Hematopoietic multipotent progenitor cell (in vitro differentiated cells): ENCODE measurements at regions not wholly inside any gene's neighbourhood (a gene's known extent, or its start where the extent isn't known, plus 50 kb on each side); places are given as distances from the start of the nearest gene placed in this dataset.

ENCODE experiments used
- DNase-seq, 3 donors: peaks; one replicate each; pipeline ENCODE4 v3.0.0-alpha.2; 2011 to 2015; ENCODE audit warnings: low read depth in 2 of 3, low spot score in 2 of 3

DNA sequence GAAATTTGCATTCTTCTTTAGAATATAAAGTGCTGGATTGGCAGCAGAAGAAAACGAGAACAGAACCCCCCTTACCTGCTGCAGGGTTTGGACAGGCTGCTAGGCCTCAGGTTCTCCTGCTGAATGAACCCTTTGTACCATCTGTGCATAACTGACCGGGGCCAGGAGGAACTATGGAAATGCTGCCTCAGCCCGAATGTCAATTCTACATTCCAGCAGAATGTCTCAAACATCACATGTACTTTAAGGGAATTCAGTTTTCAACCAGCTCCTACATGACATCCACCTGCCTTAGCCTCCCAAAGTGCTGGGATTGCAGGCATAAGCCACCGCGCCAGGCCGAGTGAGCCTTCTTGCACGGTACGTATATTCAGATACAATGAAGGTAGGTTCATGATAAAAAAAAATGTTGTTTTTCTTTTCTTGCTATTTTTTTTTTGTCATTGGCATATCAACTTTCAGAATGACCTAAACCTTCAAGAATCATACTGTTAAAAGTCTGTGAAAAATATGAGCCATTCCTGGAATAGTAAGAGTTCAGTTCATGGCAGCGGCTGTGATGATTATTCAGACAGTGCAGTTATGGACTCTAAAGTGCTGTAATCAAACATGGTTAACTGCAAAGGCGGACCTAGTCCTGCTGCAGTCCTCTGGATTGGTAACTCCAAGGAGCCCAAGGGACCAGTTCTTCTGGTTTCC lies 84.4 kb upstream of the TNS3 start:
- no peak for DNase-seq

DNA sequence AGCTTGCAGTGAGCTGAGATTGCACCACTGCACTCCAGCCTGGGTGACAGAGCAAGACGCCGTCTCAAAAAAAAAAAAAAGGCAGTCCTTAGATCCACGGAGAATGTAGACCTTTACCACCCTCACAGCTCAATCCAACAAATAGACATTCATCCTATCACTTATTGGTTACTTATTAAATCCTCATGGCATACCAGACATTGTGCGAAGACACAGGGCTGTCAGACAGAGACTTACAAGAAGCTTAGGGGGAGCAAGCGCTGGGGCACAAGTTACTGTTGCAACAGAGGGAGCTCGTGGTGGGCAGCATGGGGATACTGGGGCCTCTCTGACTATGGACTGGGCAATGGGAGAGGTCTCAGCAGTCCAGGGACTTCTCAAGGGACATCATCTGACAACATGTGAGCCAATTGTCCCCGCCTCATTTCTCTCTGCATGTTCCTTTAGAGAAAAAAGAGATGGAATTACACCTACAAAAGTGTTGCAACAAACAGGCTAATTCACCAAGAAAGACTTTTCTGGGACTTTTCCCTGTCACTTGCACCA lies 82.8 kb upstream of the TNS3 start:
- no peak for DNase-seq

DNA sequence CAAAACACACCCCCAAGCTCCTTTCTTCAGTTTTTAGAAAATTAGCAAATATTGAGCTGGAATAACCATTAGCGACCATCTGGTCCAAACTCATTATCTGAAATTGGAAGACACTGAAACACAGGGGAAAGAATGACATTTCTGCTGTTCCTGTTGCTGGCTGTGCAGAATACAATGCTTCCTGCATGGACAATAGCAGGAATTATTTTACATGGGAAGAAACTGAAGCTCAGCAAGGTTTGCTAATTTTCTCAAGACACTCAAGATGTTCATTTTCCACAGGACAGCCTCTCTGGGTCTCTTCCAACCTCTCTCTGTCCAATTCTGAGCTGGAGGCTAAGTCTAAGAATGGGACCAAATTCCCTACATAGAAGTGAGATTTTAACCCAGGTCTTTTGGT lies 81.9 kb upstream of the TNS3 start:
- no peak for DNase-seq

DNA sequence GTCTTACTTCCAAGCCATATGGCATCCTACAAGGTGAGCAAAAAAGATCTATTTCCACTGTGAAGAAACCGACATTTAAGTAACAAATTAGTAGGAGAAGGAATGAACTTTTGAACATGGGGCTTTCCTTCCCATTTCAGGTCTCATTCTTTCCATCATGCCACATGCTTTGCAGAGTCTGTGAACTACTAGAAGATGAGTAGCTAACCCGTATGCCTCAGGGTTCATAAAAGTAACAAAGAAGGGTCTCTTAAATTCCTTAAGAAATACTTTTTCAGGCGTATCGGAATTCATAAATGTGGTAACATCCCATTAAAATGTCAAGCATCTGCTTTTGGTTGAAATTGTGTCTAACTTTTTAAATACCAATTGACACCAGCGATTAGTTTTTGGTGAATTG lies 81.3 kb upstream of the TNS3 start:
- DNase-seq, result no peak

DNA sequence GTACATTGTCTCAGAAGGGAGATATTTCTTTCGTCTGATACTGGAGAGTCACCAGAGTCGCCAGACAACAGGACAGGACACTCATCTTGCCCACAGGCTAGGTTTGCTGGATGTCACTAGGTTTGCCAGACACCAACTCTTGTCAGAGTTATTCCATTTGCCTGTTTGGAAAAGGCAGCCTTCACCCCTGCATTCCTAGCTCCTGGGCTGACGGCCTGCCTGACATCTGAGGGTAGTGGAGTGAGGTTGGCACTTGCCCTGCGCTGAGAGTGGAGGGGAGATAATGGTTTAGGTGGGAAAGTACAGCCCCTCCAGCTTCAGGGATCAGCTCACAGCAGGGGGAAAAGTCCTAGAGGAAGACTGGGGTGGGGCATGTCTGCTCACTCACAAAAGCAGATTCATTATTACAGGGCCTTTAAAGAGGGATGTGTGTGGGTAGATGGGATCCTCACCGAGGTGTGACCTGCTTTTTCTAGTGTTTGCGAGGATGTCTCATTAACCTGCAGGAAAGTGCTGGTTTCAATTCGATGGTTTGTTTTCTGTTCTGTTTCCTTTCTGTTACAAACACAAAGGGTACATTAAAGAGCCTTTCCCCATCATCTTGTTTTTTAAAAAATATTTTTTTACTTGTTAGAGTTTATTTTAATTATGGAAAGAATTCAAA lies 79.3 kb upstream of the TNS3 start:
- no peak for DNase-seq

DNA sequence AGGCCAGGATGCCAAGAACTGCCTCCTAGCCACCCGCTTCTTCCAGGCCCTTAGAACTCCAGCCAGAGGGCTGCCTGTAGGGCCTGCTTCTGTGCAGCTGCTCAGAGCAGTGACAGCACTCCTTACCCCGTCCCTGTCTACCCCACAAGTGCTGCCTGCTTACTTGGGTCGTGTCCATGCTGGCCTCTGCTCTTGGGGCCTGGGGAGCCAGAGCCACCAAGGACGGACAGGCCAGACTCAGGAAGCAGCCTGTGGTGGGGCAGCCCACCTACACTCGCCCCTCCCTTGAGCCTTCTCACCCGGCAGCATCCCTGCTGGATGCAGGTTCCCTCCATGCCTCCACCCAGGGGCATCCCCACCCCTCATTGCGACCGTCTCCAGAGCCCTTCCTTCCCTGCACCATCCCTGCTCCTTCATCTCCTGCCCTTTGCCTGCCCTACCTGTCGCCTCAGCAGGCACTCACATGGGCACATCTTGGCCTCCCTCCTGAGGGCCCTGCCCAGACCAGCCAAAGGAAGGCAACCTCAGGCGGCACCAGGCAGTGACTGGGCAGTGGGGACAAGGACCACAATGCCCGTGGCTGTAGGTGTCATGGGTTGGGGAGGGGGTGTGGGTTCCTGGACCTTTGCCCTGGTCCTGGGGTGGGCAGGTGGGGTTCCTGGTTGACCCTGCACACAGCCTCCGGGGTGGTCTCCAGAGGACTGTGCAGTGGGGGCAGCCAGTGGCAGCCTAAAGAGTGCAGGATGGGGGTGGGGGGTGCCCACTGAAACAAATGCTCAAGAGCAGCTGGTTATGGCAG lies 78.0 kb upstream of the TNS3 start:
- DNase-seq, result no peak

DNA sequence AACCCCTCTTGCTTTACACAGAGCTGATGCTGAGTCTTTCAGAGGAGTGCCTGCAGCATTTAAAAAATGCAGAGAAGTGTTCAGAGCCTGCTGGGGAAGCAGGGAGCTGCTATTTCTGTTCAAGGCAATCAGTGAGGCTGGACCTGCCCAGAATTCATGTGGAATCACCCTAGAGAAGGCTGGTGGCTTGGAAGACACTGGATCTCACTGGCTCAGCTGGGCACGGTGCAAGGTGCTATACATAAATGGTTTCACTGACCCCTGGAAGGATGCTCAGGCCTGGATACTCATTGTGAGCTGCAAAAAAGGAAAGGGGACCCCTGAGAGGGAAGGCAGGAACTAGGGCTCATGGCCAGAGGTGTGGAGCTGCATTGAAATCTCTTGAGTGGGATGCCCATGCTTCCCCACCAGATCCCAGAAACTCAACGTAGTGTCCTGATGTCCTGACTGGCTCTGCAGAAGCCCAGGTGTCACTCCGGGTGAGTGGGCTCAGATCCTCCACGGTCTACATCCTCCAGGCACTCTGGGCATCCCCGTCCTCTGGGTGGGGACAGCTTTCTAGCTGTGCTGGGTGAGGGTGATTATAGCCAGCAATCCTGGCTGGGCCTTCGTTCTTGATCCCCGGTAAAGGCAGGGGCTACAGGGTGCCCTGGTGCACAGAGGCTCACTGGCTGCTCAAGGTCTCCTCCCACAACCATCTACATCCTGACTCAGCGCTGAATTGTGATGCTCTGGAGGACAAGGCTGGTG lies 77.2 kb upstream of the TNS3 start:
- no peak for DNase-seq

DNA sequence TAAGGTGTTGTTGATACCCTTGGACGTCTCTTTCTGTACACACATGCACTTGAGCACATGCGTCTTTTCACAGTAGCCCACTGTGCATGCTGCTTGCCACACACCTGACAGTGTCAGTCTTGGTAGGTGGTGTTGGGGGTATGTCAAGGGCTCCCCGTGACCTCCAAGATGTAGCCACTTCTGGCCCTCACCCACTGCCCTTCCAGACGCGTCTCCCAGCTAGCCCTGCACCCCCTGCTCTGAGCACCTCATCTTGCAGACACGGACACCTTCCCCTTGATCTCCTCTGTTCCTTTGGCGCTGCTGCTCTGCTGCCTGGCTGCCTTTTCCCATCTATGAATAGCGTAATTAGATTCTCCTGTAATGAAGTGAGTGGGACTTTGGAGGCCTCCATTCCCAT lies 75.2 kb upstream of the TNS3 start:
- no peak for DNase-seq

DNA sequence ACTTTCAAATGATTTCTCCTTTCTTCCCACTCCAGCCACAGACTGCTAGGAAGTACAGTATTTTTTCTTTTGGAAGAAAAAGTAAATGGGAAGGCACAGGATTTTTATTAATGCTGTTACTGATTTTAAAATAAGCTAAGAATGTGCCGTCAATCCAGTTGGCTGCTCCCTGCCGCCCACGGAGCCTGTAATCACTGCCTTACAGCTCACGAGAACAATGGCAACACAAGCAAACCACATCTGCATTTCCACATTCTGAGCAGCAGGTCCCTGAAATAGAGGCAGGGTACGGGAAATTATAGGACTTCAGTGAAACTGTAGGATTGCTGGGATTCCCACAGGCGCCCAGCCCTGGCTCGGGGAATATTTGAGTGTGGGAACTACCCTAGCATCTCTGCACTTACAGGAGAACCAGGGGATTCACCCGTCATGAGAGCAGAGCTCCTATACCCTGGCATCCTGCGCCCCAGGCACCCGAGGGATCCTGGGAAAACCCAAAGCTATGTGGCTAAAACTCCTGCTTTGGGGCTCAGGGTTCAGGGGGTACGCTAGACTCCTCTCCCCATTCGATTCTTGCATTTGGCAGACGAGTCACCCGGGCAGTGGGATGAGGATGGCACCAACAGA lies 72.9 kb upstream of the TNS3 start:
- DNase-seq, result no peak

DNA sequence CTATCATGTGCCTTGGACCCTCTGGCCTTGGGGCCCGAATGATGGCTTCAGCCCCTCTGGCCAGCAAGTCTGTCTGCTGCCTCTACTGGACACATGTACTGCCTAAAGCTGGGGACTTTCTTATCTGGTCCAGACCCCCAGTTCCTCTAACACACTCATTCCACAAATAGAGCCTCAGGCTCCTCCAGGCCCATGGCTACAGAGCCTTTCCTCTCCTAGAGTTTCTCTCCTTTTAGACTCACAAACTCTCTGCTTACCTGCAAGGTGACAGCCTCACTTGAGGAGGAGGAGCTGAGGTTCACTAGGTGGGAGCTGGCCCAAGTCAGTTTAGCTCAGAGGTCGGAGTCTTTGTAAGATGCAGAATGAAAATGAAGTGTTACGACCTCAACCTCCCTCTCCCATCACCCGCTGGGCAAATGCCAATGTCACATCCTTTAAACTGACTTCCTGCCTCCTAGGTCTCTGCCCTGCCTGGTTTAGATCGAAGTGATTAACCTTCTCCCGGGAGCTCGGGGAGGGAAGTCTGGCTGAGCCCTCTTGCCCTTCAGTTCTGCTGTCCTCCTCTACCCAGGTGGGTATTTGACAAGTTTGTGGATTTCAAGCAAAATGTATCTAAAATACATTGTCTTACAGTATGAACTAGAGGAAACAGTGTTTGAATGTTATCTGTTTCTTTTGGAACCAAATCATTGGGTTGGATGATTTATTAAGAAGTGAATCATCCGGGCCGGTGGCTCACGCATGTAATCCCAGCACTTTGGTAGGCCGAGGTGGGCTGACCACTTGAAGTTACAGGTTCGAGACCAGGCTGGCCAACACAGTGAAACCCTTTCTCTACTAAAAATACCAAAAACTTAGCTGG lies 71.9 kb upstream of the TNS3 start:
- no peak for DNase-seq

DNA sequence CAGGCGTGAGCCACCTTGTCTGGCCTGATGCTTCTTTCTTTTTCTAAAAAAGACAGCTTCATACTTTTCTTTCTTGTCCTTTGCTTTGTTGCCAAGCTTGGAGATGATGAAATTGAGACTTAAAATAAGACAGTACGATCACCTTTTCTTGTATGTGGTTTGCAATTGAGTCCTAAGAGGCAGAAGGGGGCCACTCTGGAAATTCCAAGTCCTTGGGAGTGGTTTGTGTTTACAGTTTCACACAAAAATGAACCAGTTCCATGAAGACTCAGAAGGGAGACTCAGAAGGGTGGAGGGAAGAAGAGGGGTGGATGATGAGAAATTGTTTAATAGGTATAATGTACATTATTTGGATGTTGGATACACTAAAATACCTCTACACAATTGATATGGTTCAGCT lies 70.7 kb upstream of the TNS3 start:
- DNase-seq, result no peak

DNA sequence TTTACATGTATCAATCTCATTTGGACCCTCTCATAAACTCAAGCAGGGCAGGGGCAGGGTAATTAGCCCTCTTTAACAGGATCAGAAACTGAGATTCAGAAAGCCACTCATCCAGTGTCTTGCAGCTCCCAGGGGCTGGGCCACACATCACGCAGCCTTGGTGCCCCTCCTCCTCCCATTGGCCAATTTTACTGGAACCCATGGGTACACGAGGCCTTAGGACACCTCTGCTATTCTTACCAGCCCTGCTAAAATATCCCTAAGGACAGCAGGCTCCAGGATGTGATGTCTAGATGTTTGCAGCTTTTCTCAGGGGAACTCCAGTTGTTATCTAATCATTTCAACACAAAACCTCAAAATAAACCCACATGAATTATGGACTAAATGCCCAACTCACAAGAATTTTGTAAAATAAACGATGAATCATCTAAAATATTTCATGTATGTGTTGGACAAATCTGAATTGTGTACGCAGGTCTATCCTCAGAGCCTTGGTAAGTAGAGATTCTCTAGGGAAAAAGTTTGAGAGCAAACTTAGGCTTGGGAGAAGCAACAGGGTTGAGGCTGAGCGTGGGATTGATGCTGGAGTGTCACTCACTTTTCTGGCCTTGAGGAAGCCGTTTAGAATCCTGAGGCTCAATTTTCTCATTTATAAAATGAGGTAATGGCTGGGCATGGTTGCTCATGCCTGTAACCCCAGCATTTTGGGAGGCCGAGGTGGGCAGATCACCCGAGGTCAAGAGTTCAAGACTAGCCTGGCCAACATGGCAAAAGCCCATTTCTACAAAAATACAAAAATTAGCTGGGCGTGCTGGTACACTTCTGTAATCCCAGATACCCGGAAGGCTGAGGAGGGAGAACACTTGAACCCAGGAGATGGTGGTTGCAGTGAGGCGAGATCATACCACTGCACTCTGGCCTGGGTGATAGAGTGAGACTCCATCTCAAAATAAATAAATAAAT lies 69.7 kb upstream of the TNS3 start:
- DNase-seq, result peak in 1 of 3 donors; percentile 52

DNA sequence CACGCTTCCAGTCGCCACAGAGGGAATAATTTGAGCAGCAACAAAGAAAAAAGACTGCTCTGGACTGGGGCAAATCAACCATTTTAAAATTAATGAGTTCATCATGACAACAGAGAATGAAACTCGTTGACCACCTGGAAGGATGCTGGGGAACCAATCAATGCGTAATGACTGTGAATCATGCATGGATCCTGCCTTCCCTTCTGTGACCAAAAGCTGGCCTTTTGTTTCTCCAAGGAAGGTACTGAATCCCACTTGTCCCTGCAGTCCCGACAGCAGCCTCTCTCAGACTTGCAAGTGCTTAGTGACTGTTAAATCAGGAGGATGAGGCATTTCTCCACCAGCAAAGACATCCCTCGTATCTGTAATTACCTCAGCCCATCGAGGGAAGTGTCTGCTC lies 68.0 kb upstream of the TNS3 start:
- DNase-seq, result no peak

DNA sequence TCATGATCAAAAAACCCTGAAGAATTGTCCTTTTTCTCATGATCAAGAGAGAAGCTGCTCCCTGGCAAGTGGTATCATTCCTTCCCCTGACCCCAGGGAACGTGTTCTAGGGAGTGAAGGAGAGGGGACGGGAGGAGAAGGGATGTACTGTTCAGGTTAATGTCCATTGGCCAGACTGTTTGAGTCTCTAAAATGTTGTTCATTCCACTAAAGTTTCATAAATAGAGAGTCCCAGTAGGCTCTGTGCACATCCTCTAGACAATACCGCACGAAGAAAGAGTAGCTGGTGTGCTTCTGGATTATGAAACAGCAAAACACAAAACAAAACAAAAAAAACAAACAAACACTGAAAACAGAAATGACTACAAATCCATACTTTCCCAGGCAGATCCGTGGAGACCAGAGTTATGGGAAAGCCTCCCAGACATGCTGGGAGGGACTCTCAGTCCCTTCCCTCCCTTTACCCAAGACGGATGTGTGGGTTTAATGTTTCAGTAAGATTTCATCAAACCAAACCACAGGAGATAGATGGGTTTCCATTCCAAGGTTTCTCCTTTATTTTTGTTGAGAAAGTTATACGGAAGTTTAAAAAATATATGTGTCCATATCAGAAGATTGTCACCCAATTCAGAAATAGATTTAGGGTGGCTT lies 66.5 kb upstream of the TNS3 start:
- DNase-seq, result peak in 1 of 3 donors; percentile 57

DNA sequence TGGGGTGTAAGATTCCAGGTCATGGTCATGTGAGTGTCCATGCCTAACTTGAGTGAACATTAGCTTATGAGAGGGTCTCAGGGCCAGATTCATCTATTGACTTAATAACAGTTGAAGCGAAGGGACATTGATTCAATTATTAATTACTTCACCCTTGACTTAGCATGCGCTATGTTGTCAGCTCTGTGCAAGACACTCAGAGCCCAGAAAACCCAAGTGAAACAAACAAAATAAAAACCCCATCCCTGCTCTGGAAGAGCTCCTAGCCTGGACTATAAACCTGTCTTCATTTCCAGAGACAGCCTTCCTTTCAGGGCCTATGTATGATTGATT lies 66.0 kb upstream of the TNS3 start:
- no peak for DNase-seq

DNA sequence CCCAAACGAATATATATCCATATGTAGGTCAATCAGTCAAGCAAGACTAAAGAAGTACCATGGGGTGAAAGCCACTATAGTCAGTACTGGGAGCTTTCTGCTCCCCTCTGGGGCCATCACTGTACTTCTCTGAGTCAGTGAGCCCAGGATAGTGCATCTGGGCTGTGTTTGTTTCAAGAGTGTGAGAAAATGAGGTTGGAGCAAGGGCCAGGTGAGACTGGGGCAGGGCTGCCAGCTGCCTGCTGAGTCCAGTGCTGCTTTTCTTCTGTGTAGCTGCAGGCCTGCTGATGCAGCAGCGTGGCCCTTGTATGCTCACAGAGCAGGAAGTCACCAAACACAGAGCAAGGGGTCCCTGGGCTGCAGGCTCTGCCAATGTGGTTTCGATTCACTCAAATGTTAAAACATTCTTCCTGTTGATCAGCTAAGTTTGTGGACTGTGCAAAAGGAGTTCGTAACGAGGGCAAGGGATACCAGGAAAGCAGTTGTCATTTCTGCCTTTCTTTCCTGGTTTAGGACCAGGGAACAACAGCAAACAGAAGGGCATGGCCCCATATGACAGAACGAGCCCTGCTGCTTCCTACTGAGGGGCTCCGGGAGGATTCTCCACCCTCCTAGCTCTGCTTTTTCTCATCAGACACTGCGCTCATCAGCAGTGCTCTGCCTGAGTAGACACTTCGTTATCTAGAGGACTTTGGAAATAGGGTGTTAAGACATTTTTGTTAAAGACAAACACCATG lies 65.4 kb upstream of the TNS3 start:
- DNase-seq, result peak in 2 of 3 donors; percentile 36 to 71

DNA sequence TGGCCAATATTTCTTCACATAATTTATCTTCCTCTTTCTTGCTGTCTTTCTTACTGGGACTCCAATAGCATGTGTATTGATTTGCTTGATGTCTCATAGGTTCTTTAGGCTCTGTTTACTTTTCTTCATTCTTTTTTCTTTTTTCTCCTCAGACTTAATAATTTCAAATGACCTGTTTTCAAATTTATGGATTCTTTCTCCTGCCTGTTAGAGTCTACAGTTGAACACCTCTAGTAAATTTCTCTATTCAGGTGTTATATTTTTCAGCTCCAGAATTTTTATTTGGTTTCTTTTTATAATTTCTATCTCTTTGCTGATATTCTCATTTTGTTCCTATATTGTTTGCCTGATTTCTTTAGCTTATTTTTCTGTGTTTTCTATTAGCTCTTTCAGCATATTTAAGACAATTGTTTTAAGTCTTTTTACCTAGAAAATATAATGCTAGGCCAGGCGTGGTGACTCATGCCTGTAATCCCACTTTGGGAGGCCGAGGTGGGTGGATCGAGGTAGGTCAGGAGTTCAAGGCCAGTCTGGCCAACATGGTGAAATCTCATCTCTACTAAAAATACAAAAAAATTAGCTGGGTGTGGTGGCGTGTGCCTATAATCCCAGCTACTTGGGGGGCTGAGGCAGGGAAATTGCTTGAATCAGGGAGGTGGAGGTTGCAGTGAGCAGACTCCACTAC lies 61.9 kb upstream of the TNS3 start:
- DNase-seq, result peak in 1 of 3 donors; percentile 40
